GM13976 (cell line): ENCODE measurements at regions not wholly inside any gene's neighbourhood (a gene's known extent, or its start where the extent isn't known, plus 50 kb on each side); places are given as distances from the start of the nearest gene placed in this dataset.

Experiments
- DNase-seq: peaks from one replicate; pipeline ENCODE4 v3.0.0; 2012; ENCODE audit warnings: low spot score
- in situ Hi-C: fragments of 300-500 bp; cut with MboI; formaldehyde crosslinking; loops from one replicate; pipeline ENCODE4 v1.12.0; 2022; ENCODE audit warnings: low sequenced_read_pairs, mixed read lengths, inconsistent platforms; ENCODE audit not compliant: unreplicated experiment
- TF ChIP-seq, protein P1 (sequence below): IDR thresholded peaks from 2 replicates; pipeline ENCODE4 v1.5.1; 2012; ENCODE audit warnings: borderline replicate concordance, mild to moderate bottlenecking; ENCODE audit not compliant: insufficient read depth; ENCODE audit errors: extremely low read depth, missing control alignments, control extremely low read depth

DNA sequence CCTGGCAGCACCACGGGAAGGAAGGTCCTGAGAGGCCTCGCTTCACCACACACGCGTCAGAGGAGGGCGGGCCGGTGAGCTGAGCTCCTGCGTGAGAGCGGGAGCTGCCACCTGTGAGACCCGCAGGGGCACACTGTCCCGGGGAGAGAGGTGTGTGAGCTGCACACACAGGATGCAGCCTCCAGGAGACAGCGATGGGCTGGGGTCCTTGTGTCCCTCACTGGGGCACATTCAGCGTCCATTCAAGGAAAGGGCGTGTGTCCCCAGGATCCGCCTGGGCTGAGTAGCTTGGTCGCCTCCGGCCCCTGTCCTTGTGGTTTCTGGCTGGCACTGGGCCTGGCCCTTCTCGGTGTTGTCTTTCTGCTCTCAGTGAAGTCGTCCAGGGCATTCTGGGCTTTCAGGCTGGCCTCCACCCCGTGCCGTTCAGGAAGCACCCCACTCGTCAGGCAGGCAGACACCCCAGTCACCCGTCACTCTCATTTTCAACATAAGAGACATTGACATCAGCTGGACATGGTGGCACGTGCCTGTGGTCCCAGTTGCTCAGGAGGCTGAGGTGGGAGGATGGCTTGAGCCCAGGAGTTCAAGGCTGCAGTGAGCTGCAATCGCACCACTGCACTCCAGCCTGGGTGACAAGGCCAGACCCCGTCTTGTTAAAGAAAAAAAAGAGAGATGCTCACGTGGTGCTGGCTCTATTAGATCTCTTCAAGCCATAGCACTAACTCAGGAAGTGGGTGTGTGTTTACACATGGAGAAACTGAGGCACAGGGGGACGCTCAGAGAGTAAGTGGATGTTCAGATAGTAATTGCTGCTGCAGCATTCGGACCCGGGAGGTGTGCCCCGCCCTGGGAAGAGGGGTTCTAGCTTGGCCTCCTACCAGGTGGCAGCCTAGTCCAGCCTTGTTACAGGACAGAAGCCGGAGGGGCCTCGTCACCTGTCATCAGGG lies 1081.6 kb downstream of the BRD1 start:
- DNase-seq: no peak
- TF ChIP-seq, protein P1, sequence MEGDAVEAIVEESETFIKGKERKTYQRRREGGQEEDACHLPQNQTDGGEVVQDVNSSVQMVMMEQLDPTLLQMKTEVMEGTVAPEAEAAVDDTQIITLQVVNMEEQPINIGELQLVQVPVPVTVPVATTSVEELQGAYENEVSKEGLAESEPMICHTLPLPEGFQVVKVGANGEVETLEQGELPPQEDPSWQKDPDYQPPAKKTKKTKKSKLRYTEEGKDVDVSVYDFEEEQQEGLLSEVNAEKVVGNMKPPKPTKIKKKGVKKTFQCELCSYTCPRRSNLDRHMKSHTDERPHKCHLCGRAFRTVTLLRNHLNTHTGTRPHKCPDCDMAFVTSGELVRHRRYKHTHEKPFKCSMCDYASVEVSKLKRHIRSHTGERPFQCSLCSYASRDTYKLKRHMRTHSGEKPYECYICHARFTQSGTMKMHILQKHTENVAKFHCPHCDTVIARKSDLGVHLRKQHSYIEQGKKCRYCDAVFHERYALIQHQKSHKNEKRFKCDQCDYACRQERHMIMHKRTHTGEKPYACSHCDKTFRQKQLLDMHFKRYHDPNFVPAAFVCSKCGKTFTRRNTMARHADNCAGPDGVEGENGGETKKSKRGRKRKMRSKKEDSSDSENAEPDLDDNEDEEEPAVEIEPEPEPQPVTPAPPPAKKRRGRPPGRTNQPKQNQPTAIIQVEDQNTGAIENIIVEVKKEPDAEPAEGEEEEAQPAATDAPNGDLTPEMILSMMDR: no peak
- in situ Hi-C loops: no loop called here

DNA sequence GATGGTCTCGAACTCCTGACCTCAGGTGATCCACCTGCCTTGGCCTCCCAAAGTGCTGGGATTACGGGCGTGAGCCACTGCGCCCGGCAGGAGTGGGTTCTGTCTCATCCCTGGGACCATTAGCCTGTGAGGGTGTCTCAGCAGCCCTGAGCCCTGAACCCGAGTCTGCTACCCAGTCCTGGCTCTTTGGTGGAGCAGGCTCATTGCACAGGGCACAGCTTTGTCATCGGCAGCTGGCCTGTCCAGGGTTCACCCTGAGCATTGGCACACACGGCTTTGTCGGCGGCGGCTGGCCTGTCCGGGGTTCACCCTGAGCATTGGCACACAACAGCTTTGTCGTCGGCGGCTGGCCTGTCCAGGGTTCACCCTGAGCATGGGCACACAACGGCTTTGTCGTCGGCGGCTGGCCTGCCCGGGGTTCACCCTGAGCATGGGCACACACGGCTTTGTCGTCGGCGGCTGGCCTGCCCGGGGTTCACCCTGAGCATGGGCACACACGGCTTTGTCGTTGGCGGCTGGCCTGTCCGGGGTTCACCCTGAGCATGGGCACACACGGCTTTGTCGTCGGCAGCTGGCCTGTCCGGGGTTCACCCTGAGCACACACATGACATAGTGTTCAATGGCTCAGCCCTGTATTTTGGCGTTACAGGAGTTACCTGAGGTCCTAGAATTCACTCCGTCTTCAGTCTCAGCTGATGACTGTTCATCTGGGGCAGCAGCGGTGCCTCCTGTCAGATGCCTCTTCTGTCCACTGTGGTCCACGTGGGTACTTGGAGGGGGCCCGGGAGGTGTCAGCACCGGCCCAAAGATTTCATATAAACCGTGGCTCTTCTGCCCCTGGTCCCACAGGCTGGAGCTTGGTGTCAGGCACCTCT lies 1082.5 kb downstream of the BRD1 start:
- TF ChIP-seq, protein P1: no peak
- DNase-seq: no peak

DNA sequence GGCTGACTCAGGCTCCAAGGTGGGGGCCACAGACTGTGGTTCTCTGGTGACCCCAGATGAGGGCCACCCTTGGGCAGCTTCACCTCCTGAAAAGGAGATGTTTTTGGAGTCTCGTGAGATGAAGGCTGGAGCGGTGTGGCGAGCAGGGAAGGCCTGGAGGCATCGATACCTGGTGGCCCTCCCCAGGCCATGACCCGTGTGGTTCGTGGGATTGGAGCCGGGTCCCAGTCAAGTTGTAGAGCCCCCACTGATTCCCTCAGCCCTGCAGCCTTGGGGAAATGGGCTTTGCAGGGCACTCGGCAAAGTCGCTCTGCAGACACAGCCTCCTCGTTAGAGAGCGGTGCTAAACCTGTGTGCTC lies 1083.4 kb downstream of the BRD1 start:
- DNase-seq: no peak
- TF ChIP-seq, protein P1: no peak
- in situ Hi-C loops: no loop called here

More for the DNA sequence above, 1082.5 kb downstream of the BRD1 start:
- in situ Hi-C loops: no loop called here

DNA sequence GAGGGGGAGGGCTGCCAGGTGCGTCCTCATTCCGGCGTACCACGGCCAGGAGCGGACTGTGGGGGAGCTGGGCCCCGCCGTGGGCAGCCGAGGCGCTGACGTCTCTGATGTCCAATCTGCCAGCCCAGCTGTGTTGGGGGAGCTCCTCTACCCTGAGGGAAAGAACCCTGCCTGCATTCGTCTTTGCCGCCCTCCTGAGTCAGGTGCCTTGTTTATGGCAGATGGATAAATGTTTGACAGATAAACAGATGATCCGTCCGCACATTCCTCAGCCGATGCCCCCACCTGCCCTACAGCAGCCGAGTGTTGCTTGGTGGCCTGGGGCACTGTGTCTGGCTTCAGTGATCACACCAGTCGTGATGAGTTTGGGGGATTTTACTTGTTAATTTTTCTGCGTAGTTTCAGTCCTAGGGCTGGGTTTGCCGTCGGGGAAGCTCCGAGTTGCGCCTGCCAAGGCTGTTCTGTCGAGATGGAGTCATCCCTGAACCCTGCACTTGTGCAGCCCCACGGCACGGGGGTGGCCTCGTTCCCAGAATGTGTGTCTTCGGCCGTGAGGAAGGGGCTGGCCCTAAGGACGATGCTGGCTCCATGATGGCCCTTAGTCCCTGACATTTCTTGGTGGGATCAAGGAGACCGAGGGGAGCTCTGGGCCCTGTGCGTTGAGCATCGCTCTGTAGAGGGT lies 1083.9 kb downstream of the BRD1 start:
- DNase-seq: no peak
- TF ChIP-seq, protein P1: no peak
- in situ Hi-C loops: no loop called here

DNA sequence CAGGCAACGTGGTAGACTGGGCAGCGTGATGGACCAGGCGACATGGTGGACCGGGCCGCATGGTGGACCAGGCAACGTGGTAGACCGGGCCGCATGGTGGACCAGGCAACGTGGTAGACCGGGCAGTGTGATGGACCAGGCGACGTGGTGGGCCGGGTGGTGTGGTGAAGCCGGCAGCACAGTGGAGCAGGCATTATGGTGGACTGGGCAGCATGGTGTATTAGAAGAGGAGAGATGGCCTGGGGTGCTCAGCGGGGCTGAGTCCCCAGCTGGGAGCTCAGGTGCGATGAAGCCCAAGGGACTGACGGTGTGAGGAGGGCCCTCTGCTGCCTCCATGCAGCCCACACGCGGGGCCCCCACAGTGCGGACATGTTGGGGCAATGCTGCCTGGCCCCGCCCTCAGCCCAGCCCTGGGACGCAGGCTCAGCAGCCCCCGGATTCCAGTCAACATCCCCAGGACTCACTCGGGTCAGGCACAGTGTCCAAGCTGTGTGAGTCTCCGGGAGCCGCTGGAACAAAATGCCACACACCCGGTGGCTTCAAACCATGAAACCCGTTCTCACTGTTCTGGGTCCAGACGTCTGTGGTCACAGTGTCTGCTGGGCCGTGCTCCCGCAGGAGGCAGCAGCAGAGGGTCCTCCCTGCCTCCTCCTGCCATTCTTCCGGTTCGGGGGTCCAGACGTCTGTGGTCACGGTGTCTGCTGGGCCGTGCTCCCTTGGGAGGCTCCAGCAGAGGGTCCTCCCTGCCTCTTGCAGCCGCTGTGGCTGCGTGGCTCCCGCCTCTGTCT lies 1084.9 kb downstream of the BRD1 start:
- in situ Hi-C loops: no loop called here

More for the DNA sequence above, 1084.9 kb downstream of the BRD1 start:
- TF ChIP-seq, protein P1: no peak
- DNase-seq: no peak
